Testis (tissue), 2 donors: ENCODE measurements at regions not wholly inside any gene's neighbourhood (a gene's known extent, or its start where the extent isn't known, plus 50 kb on each side); places are given as distances from the start of the nearest gene placed in this dataset.

Source experiments
- POLR2A ChIP-seq: fragments of 450-650 bp; IDR thresholded peaks from one replicate; pipeline ENCODE4 v1.6.1; 2017; ENCODE audit warnings: antibody characterized with exemption, mild to moderate bottlenecking, moderate library complexity
- TF ChIP-seq, protein P1 (sequence below), 3 experiments: fragments of 450-650 bp in 2 of 3; fragments of 200-600 bp in 1 of 3; sonication (generic) in 1 of 3; IDR thresholded peaks; one replicate each; pipeline ENCODE4 v1.5.1; 2016 to 2019; ENCODE audit warnings: antibody characterized with exemption in 3 of 3, mild to moderate bottlenecking in 2 of 3, moderate library complexity in 1 of 3

DNA sequence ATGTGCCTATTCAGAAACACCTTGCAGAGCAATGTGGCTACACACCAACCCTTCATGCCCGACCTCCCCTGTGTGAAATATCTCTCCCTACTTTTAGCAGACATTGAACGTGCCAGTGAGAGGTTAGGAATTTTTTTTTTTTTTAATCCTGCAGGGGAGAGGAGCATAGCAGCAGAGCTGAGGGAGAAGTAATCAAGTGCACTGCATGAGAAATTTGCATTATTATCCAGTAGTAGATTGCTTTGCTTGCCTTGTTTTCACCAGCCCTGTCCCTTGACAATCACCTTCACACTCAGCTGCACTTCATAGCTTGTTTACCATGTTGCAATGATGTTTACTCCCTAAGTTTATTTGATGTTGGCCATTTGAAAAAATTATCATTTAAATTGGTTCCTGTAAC, 489.6 kb upstream of the ZNF608 start:
- TF ChIP-seq, protein P1, sequence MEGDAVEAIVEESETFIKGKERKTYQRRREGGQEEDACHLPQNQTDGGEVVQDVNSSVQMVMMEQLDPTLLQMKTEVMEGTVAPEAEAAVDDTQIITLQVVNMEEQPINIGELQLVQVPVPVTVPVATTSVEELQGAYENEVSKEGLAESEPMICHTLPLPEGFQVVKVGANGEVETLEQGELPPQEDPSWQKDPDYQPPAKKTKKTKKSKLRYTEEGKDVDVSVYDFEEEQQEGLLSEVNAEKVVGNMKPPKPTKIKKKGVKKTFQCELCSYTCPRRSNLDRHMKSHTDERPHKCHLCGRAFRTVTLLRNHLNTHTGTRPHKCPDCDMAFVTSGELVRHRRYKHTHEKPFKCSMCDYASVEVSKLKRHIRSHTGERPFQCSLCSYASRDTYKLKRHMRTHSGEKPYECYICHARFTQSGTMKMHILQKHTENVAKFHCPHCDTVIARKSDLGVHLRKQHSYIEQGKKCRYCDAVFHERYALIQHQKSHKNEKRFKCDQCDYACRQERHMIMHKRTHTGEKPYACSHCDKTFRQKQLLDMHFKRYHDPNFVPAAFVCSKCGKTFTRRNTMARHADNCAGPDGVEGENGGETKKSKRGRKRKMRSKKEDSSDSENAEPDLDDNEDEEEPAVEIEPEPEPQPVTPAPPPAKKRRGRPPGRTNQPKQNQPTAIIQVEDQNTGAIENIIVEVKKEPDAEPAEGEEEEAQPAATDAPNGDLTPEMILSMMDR (IDR thresholded peaks at IDR 0.05) = no peak
- no peak for TF ChIP-seq POLR2A
